ENCODE measurements at regions not wholly inside any gene's neighbourhood (a gene's known extent, or its start where the extent isn't known, plus 50 kb on each side); places are given as distances from the start of the nearest gene placed in this dataset.

DNA sequence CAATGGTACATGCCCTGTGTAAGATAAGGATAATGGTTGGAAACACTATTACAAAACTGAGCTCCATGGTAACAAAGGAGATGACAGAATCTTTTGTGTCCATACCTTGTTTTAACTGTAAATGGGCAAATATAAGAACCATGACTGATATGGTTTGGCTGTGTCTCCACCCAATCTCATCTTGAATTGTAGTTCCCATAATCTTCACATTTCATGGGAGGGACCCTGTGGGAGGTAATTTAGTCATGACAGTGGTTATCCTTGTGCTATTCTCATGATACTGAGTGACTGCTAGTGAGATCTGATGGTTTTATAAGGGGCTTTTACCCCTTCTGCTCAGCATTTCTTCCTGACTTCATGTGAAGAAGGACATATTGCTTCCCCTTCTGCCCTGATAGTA lies 211.7 kb upstream of the RGPD4 start:
- no peak overlapping the region for H3K4me3 ChIP-seq (ENCODE audit: low read length)
- no peak for DNase-seq (ENCODE audit: low read depth)
- TF ChIP-seq, protein P1, sequence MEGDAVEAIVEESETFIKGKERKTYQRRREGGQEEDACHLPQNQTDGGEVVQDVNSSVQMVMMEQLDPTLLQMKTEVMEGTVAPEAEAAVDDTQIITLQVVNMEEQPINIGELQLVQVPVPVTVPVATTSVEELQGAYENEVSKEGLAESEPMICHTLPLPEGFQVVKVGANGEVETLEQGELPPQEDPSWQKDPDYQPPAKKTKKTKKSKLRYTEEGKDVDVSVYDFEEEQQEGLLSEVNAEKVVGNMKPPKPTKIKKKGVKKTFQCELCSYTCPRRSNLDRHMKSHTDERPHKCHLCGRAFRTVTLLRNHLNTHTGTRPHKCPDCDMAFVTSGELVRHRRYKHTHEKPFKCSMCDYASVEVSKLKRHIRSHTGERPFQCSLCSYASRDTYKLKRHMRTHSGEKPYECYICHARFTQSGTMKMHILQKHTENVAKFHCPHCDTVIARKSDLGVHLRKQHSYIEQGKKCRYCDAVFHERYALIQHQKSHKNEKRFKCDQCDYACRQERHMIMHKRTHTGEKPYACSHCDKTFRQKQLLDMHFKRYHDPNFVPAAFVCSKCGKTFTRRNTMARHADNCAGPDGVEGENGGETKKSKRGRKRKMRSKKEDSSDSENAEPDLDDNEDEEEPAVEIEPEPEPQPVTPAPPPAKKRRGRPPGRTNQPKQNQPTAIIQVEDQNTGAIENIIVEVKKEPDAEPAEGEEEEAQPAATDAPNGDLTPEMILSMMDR (IDR thresholded peaks at IDR 0.05; ENCODE audit: insufficient read depth, low read depth, low read length, missing control alignments): no peak

DNA sequence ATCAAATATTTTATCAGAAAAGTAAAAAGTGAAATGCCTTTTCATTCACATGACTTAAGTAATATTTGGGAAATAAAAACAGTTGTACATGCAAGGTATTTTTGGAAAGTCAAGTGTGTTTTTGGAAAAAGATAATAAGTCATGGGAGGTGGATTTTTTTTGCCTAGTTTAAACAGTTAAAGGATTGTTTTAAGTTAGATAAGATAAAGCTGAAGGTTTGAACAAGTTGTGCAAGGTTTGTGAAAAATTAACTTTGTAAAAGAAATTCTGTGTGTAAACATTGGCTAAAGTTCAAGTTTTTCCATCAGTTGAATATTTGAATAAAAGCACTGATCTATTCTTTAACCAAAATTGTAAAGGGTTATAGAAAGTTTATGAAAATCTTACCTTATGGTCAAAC lies 207.9 kb upstream of the RGPD4 start:
- DNase-seq (ENCODE audit: low read depth): no peak
- H3K4me3 ChIP-seq (ENCODE audit: low read length): no peak overlapping the region
- TF ChIP-seq, protein P1 (IDR thresholded peaks at IDR 0.05; ENCODE audit: insufficient read depth, low read depth, low read length, missing control alignments): no peak

DNA sequence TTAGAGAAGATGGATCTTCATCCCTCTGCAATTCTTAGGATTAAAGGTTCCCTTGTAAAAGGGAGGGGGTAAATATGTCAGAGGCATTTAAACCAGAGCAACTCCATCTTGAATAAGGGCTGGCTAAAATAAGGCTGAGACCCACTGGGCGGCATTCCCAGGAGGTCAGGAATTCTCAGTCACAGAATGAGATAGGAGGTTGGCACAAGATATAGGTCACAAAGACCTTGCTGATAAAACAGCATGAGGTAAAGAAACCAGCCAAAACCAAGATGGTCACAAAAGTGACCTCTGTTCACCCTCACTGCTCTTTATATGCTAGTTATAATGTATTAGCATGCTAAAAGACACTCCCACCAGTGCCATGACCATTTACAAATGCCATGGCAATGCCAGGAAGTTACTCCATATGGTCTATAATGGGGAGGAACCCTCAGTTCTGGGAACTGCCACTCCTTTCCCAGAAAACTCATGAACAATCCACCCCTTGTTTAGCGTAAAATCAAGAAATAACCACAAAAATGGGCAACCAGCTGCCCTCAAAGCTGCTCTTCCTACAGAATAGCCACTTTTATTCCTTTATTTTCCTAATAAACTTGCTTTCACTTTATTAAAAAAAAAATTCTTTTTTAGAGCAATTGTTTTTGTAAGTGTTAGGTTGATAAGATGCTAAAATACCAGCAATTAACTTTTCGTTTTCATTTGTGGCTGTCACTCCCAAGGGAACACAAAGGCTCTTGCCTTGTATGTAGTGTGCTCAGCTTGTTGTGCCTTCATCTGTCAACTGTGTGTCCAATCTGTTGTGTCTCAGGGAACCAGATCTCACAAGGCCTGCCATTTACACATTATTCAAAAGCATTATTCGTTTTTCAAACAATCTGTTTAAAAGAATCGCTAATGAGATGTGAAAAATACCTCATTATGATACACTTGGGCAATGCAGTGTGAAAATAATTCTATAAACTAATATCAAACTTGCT lies 205.2 kb upstream of the RGPD4 start:
- TF ChIP-seq, protein P1 (IDR thresholded peaks at IDR 0.05; ENCODE audit: insufficient read depth, low read depth, low read length, missing control alignments): no peak
- DNase-seq (ENCODE audit: low read depth): no peak
- H3K4me3 ChIP-seq (ENCODE audit: low read length): no peak overlapping the region

GRCh38 chr2:107622741-107623310 lies 203.9 kb upstream of the RGPD4 start:
- no peak overlapping the region for H3K4me3 ChIP-seq (ENCODE audit: low read length)
- TF ChIP-seq, protein P1 (IDR thresholded peaks at IDR 0.05; ENCODE audit: insufficient read depth, low read depth, low read length, missing control alignments): no peak

GRCh38 chr2:107625982-107626381 lies 200.7 kb upstream of the RGPD4 start:
- H3K4me3 ChIP-seq (ENCODE audit: low read length): no peak overlapping the region
- DNase-seq (ENCODE audit: low read depth): no peak
- TF ChIP-seq, protein P1 (IDR thresholded peaks at IDR 0.05; ENCODE audit: insufficient read depth, low read depth, low read length, missing control alignments): no peak

More at GRCh38 chr2:107622741-107623310, 203.9 kb upstream of the RGPD4 start:
- DNase-seq (ENCODE audit: low read depth): no peak

GRCh38 chr2:107627164-107627563 lies 199.5 kb upstream of the RGPD4 start:
- no peak for DNase-seq (ENCODE audit: low read depth)
- TF ChIP-seq, protein P1 (IDR thresholded peaks at IDR 0.05; ENCODE audit: insufficient read depth, low read depth, low read length, missing control alignments): no peak
- no peak overlapping the region for H3K4me3 ChIP-seq (ENCODE audit: low read length)

Measured in epithelial cell of esophagus (primary cell).